K562 (cell line): ENCODE measurements at regions not wholly inside any gene's neighbourhood (a gene's known extent, or its start where the extent isn't known, plus 50 kb on each side); places are given as distances from the start of the nearest gene placed in this dataset.

Experiments used
- ATAC-seq: fragments of 200-7000 bp; cut with Tn5 transposase; 3 replicates; pipeline ENCODE4 v1.9.1; 2020; ENCODE audit warnings: moderate library complexity
- BruUV-seq: library from RNA; stranded (reverse); fragments of 400-500 nt; replicated peaks from 2 replicates; lab custom pipeline; 2021; lab: Mats Ljungman, UMichigan
- CTCF ChIA-PET: fragments of 300-600 bp; formaldehyde crosslinking; extraction: SDS; loops from one replicate; lab custom pipeline; 2021; ENCODE audit warnings: low intra/inter-chr PET ratio; lab: Yijun Ruan, JAX
- POLR2A ChIA-PET: fragments of 300-600, 350-650 bp; sonication (Branson Sonifier 250); formaldehyde crosslinking; extraction: SDS; loops from one replicate; lab custom pipeline; 2021; ENCODE audit warnings: antibody characterized with exemption, inconsistent platforms; lab: Yijun Ruan, JAX
- DNase-seq, 4 experiments: peaks; one replicate each; pipeline versions ENCODE4 v3.0.0 to v3.0.0-alpha.2; 2011 to 2018; ENCODE audit warnings: low spot score in 3 of 4, mixed read lengths in 3 of 4; ENCODE audit errors: extremely low read depth in 1 of 4
- FAIRE-seq: peaks from 2 replicates; lab custom pipeline; 2011; peaks lifted over from hg19 to GRCh38; lab: Jason Lieb, UNC
- H2AFZ ChIP-seq: 2 replicates; pipeline ENCODE4 v1.6.0; 2011; ENCODE audit warnings: low read depth, low read length, control low read depth, inconsistent platforms
- H3K27ac ChIP-seq: fragments of 200-600 bp; 3 replicates; pipeline ENCODE4 v1.8.0; 2011; ENCODE audit warnings: low read depth, mild to moderate bottlenecking, control low read depth, inconsistent platforms, low read length, moderate library complexity, mixed read lengths; ENCODE audit errors: extremely low read depth
- H3K27me3 ChIP-seq, 2 experiments: fragments of 300-600 bp in 1 of 2; 2 replicates in 1 of 2; 3 replicates in 1 of 2; pipeline versions ENCODE4 v1.6.0 to v1.8.0; 2011; ENCODE audit warnings: inconsistent platforms in 2 of 2, low read length in 2 of 2, mild to moderate bottlenecking in 1 of 2, mixed read lengths in 1 of 2, moderate library complexity in 1 of 2; ENCODE audit not compliant: control insufficient read depth in 2 of 2, insufficient read depth in 2 of 2
- H3K36me3 ChIP-seq: fragments of 300-600 bp; 3 replicates; pipeline ENCODE4 v1.8.0; 2011; ENCODE audit warnings: mild to moderate bottlenecking, low read length, inconsistent platforms; ENCODE audit not compliant: control insufficient read depth, insufficient read depth
- H3K4me1 ChIP-seq, 2 experiments: fragments of 200-600 bp in 1 of 2; replicated peaks in 1 of 2; 2 replicates in 1 of 2; 3 replicates in 1 of 2; pipeline versions ENCODE4 v1.5.1 to v1.8.0; 2011; ENCODE audit warnings: inconsistent platforms in 2 of 2, low read length in 2 of 2, mild to moderate bottlenecking in 1 of 2, mixed read lengths in 1 of 2, moderate library complexity in 1 of 2; ENCODE audit not compliant: control insufficient read depth in 2 of 2, insufficient read depth in 2 of 2
- H3K4me2 ChIP-seq: 2 replicates; pipeline ENCODE4 v1.6.1; 2011; ENCODE audit warnings: low read length, control low read depth, inconsistent platforms, mixed read lengths; ENCODE audit not compliant: insufficient read depth
- H3K4me3 ChIP-seq: fragments of 200-600 bp; sonication (generic), shearing (Covaris generic); 2 replicates; pipeline ENCODE4 v1.5.1; 2016; ENCODE audit warnings: control low read depth, inconsistent platforms
- H3K79me2 ChIP-seq: fragments of 200-600 bp; 3 replicates; pipeline ENCODE4 v1.8.0; 2011; ENCODE audit warnings: low read length, inconsistent platforms; ENCODE audit not compliant: control insufficient read depth, insufficient read depth
- H3K9ac ChIP-seq, 2 experiments: 2 replicates each; pipeline versions ENCODE4 v1.6.0 to v1.6.1; 2011; ENCODE audit warnings: low read depth in 2 of 2, low read length in 2 of 2, control low read depth in 1 of 2, inconsistent platforms in 1 of 2, mild to moderate bottlenecking in 1 of 2, mixed read lengths in 1 of 2; ENCODE audit not compliant: insufficient read depth in 1 of 2
- H3K9me1 ChIP-seq: one replicate; pipeline ENCODE4 v1.6.0; 2011; ENCODE audit warnings: inconsistent platforms, mild to moderate bottlenecking, low read length, moderate library complexity; ENCODE audit not compliant: control insufficient read depth, insufficient read depth
- H3K9me3 ChIP-seq: replicated peaks from 2 replicates; pipeline ENCODE4 v1.5.1; 2011; ENCODE audit warnings: low read depth, low read length, inconsistent platforms; ENCODE audit not compliant: control insufficient read depth, insufficient read depth
- H4K20me1 ChIP-seq: replicated peaks from 2 replicates; pipeline ENCODE4 v1.6.1; 2011; ENCODE audit warnings: low read length, inconsistent platforms, mixed read lengths; ENCODE audit not compliant: control insufficient read depth, insufficient read depth
- C11orf30 ChIP-seq: fragments of 450-650 bp; IDR thresholded peaks from 2 replicates; pipeline ENCODE4 v1.6.1; 2016; ENCODE audit warnings: low read depth, mild to moderate bottlenecking
- CBX1 ChIP-seq: sonication (generic); IDR thresholded peaks from 2 replicates; pipeline ENCODE4 v1.6.1; 2016; ENCODE audit warnings: antibody characterized with exemption, low read depth, mild to moderate bottlenecking
- CREB3L1 ChIP-seq: fragments of 450-650 bp; IDR thresholded peaks from 2 replicates; pipeline ENCODE4 v1.6.1; 2014; ENCODE audit warnings: low read depth, mild to moderate bottlenecking, moderate library complexity, borderline replicate concordance
- ETS2 ChIP-seq: IDR thresholded peaks from 2 replicates; pipeline ENCODE4 v1.6.1; 2016; ENCODE audit warnings: borderline replicate concordance, missing genetic modification characterization, mild to moderate bottlenecking, moderate library complexity, missing compliant biosample characterization; ENCODE audit not compliant: poor library complexity, severe bottlenecking
- GTF3C2 ChIP-seq: IDR thresholded peaks from 3 replicates; pipeline ENCODE4 v1.6.1; 2011; ENCODE audit warnings: borderline replicate concordance, mild to moderate bottlenecking, moderate library complexity; ENCODE audit not compliant: insufficient read length; ENCODE audit errors: extremely low read depth
- HBP1 ChIP-seq: fragments of 450-650 bp; formaldehyde crosslinking; IDR thresholded peaks from 2 replicates; pipeline ENCODE4 v1.4.0; 2022; ENCODE audit warnings: missing genetic modification characterization
- MCM7 ChIP-seq, 2 experiments: fragments of 450-650 bp; IDR thresholded peaks; 2 replicates each; pipeline ENCODE4 v1.6.1; 2016 to 2018
- NCOR1 ChIP-seq: fragments of 450-650 bp; IDR thresholded peaks from 2 replicates; pipeline ENCODE4 v1.6.1; 2016; ENCODE audit warnings: mild to moderate bottlenecking, moderate library complexity
- NFIC ChIP-seq: fragments of 450-650 bp; IDR thresholded peaks from 2 replicates; pipeline ENCODE4 v1.6.1; 2017; ENCODE audit warnings: mild to moderate bottlenecking, inconsistent platforms
- RBM17 ChIP-seq: fragments of 200-400 bp; formaldehyde crosslinking; IDR thresholded peaks from 2 replicates; pipeline ENCODE4 v1.6.1; 2017; ENCODE audit warnings: low read depth, mild to moderate bottlenecking, low read length, borderline replicate concordance
- ZNF707 ChIP-seq: fragments of 250-450 bp; sonication (Bioruptor Pico); conservative IDR thresholded peaks from 2 replicates; pipeline ENCODE4 v1.8.0; 2022; ENCODE audit warnings: inconsistent platforms, mild to moderate bottlenecking, moderate library complexity
- WGBS: fragments of 100-300 bp; shearing (Covaris generic); methylation state at CpG from one replicate; pipeline ENCODE4 v1.1.6; 2016; ENCODE audit warnings: low coverage, mixed read lengths; ENCODE audit not compliant: insufficient coverage; ENCODE audit errors: missing lambda C conversion rate; 5-methylcytosine and 5-hydroxymethylcytosine counted together
- in situ Hi-C: fragments of 300-500 bp; cut with MboI; formaldehyde crosslinking; loops from 4 replicates; pipeline ENCODE4 v1.15.0; 2018; ENCODE audit warnings: inconsistent platforms, mixed read lengths
- intact Hi-C: fragments of 100-400 bp; cut with micrococcal nuclease; formaldehyde crosslinking; loops from 2 replicates; pipeline ENCODE4 v1.14.2; 2022

- CTCF ChIA-PET: no interaction called here
- TF ChIP-seq RBM17 (no peak), NFIC (no peak), ETS2 (tag) (no peak), CBX1 (no peak)
- H3K27me3 ChIP-seq: no peaks in the 10 kb centered on the region
- no peak for ATAC-seq
- H3K9ac ChIP-seq: no peak overlapping the region
- H3K4me3 ChIP-seq: no peak overlapping the region
- no peak for FAIRE-seq
- no peaks in the 10 kb centered on the region for H3K36me3 ChIP-seq
- H2AFZ ChIP-seq: no peak overlapping the region
- H3K27ac ChIP-seq: no peak overlapping the region
- intact Hi-C loops: no loop called here
- H3K4me1 ChIP-seq: no peaks in the 10 kb centered on the region
- POLR2A ChIA-PET: no interaction called here
- DNase-seq: no peak
- H3K9me1 ChIP-seq: no peaks in the 10 kb centered on the region
- in situ Hi-C loops: no loop called here
- no peaks in the 10 kb centered on the region for H3K9me3 ChIP-seq
- no peak overlapping the region for H3K4me2 ChIP-seq
- H3K79me2 ChIP-seq: no peaks in the 10 kb centered on the region
- no peaks in the 10 kb centered on the region for H4K20me1 ChIP-seq
- BruUV-seq: no TSS peak
Observed at GRCh38 chr13:105116966-105117365, 1418.5 kb downstream of the EFNB2 start.

GRCh38 chr13:105112561-105112960 lies 1422.9 kb downstream of the EFNB2 start:
- no peak for ATAC-seq
- H3K27ac ChIP-seq: no peak overlapping the region
- no peaks in the 10 kb centered on the region for H3K9me1 ChIP-seq
- intact Hi-C loops: no loop called here
- H3K9ac ChIP-seq: no peak overlapping the region
- H3K4me1 ChIP-seq: no peaks in the 10 kb centered on the region
- POLR2A ChIA-PET: no interaction called here
- in situ Hi-C loops: no loop called here
- no peak for DNase-seq
- WGBS: 0% methylated on average over 4 of the region's 4 CpGs
- CTCF ChIA-PET: no interaction called here
- no peaks in the 10 kb centered on the region for H3K9me3 ChIP-seq
- BruUV-seq: no TSS peak
- no peak overlapping the region for H3K4me2 ChIP-seq
- H3K79me2 ChIP-seq: no peaks in the 10 kb centered on the region
- no peak overlapping the region for H2AFZ ChIP-seq
- H4K20me1 ChIP-seq: no peaks in the 10 kb centered on the region
- no peaks in the 10 kb centered on the region for H3K36me3 ChIP-seq
- no peaks in the 10 kb centered on the region for H3K27me3 ChIP-seq
- FAIRE-seq: no peak
- no peak overlapping the region for H3K4me3 ChIP-seq
- TF ChIP-seq ZNF707 (CRISPR knock-in tag): no peak
- TF ChIP-seq GTF3C2: no peak
- no peak for TF ChIP-seq C11orf30
- no peak for TF ChIP-seq MCM7 (IDR thresholded peaks at IDR 0.05)
- no peak for TF ChIP-seq HBP1 (CRISPR knock-in tag)
- TF ChIP-seq NCOR1: no peak
- no peak for TF ChIP-seq CREB3L1
